ENCODE measurements at regions not wholly inside any gene's neighbourhood (a gene's known extent, or its start where the extent isn't known, plus 50 kb on each side); places are given as distances from the start of the nearest gene placed in this dataset.
A peak's percentile ranks its signal among the peaks of the same experiment; 100 is the strongest.
"Not testable (repeated sequence)": the region's sequence is repeated elsewhere in the genome, so short reads cannot be mapped to it uniquely, and the experiment has no call there.

DNA sequence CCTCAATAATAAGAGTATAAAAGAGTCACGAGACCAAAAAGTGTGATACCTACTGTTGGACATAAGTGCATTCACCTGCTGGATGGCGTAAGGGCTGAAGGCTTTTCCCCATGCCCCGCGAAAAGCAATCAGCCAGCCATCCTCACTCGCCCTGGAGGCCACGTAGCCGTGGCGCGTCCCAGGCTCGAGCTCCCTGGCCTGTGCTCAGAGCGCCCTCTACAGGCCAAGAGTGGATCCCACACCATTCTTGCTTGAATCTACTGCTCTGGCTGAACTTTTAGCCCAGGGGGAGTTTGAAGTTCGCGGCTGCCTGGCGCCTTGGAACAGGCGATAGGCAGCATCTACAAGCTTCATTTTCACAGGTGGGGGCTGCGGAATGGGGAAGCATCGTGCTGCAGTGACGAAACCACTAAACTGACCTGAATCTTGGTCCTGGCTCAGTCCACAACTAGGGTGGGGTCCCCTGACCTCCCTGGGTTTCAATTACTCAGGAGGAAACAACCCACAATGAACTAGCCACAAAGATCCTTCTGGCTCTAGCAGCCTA lies 70.3 kb upstream of the SERBP1 start:
- Histone ChIP-seq H2AFZ (peak overlapping the region; percentile 65), H3K4me2 (ENCODE audit: unreplicated experiment) (no peak overlapping the region), H3K27ac (no peak overlapping the region), H3F3A (ENCODE audit: insufficient read depth) (no peaks in the 10 kb centered on the region), H3K36me3 (ENCODE audit: low read depth) (no peaks in the 10 kb centered on the region), H3K9me3 (ENCODE audit: low read depth) (no peaks in the 10 kb centered on the region), H3K9me2 (ENCODE audit: insufficient read depth) (no peaks in the 10 kb centered on the region), H3K4me3 (no peak overlapping the region), H3K9ac (no peak overlapping the region), H3K4me1 (ENCODE audit: insufficient read depth) (no peaks in the 10 kb centered on the region), H4K20me1 (ENCODE audit: insufficient read depth) (no peaks in the 10 kb centered on the region), H3K79me2 (ENCODE audit: insufficient read depth) (no peaks in the 10 kb centered on the region), H3K27me3 (replicated peaks; ENCODE audit: insufficient read depth) (no peaks in the 10 kb centered on the region; the same call in 1 of the 2 replicates)
- peak; percentile 90 for DNase-seq
- in situ Hi-C loops (cut with MboI) = loop anchor here (5.0 kb wide), 1 partner anchor 148 kb away; no protein-coding TSS in a partner anchor
- TF ChIP-seq EZH2 (IDR thresholded peaks at IDR 0.05; ENCODE audit: insufficient read depth, poor library complexity, severe bottlenecking) = no peak
- no peak for TF ChIP-seq EZH2phosphoT487 (IDR thresholded peaks at IDR 0.05; ENCODE audit: insufficient read depth, low read depth)
- 0 to 1% methylated on average over 18 of the region's 18 CpGs for WGBS, 2 experiments (ENCODE audit: low coverage in 1 of 2, low lambda C conversion rate in 2 of 2, missing lambda C conversion rate in 2 of 2)

- no peaks in the 10 kb centered on the region for H3K4me1 ChIP-seq (ENCODE audit: insufficient read depth)
Measured at GRCh38 chr1:67503974-67504373, 73.8 kb upstream of the SERBP1 start.

GRCh38 chr1:67513392-67514294 lies 83.4 kb upstream of the SERBP1 start:
- not testable (repeated sequence) for H3K4me1 ChIP-seq (ENCODE audit: insufficient read depth)

More at GRCh38 chr1:67503974-67504373, 73.8 kb upstream of the SERBP1 start:
- Histone ChIP-seq H4K20me1 (ENCODE audit: insufficient read depth) (no peaks in the 10 kb centered on the region), H3K36me3 (ENCODE audit: low read depth) (no peaks in the 10 kb centered on the region), H3K79me2 (ENCODE audit: insufficient read depth) (no peaks in the 10 kb centered on the region), H3K9ac (no peak overlapping the region), H2AFZ (no peak overlapping the region), H3K27ac (no peak overlapping the region), H3F3A (ENCODE audit: insufficient read depth) (no peaks in the 10 kb centered on the region), H3K4me3 (no peak overlapping the region), H3K9me3 (ENCODE audit: low read depth) (no peaks in the 10 kb centered on the region), H3K27me3 (replicated peaks; ENCODE audit: insufficient read depth) (no peaks in the 10 kb centered on the region; the same call in 1 of the 2 replicates), H3K4me2 (ENCODE audit: unreplicated experiment) (no peak overlapping the region), H3K9me2 (ENCODE audit: insufficient read depth) (no peaks in the 10 kb centered on the region)
- 17 to 18% methylated on average over 2 of the region's 2 CpGs for WGBS, 2 experiments (ENCODE audit: low coverage in 1 of 2, low lambda C conversion rate in 2 of 2, missing lambda C conversion rate in 2 of 2)
- TF ChIP-seq EZH2phosphoT487 (IDR thresholded peaks at IDR 0.05; ENCODE audit: insufficient read depth, low read depth) (no peak), EZH2 (IDR thresholded peaks at IDR 0.05; ENCODE audit: insufficient read depth, poor library complexity, severe bottlenecking) (no peak)
- in situ Hi-C loops (cut with MboI) = loop anchor here (5.0 kb wide), 1 partner anchor 152 kb away; no protein-coding TSS in a partner anchor
- no peak for DNase-seq

GRCh38 chr1:67514300-67514699 lies 84.1 kb upstream of the SERBP1 start:
- DNase-seq = no peak
- no peak overlapping the region for H2AFZ ChIP-seq
- H3K9me2 ChIP-seq (ENCODE audit: insufficient read depth) = no peaks in the 10 kb centered on the region
- H3K9ac ChIP-seq = no peak overlapping the region
- TF ChIP-seq EZH2 (IDR thresholded peaks at IDR 0.05; ENCODE audit: insufficient read depth, poor library complexity, severe bottlenecking) (no peak), EZH2phosphoT487 (IDR thresholded peaks at IDR 0.05; ENCODE audit: insufficient read depth, low read depth) (no peak)
- no peaks in the 10 kb centered on the region for H4K20me1 ChIP-seq (ENCODE audit: insufficient read depth)
- no peaks in the 10 kb centered on the region for H3K36me3 ChIP-seq (ENCODE audit: low read depth)
- H3K79me2 ChIP-seq (ENCODE audit: insufficient read depth) = no peaks in the 10 kb centered on the region
- H3F3A ChIP-seq (ENCODE audit: insufficient read depth) = no peaks in the 10 kb centered on the region
- in situ Hi-C loops (cut with MboI) = no loop called here
- no peaks in the 10 kb centered on the region; the same call in 1 of the 2 replicates for H3K27me3 ChIP-seq (replicated peaks; ENCODE audit: insufficient read depth)
- no peak overlapping the region for H3K4me3 ChIP-seq
- H3K4me1 ChIP-seq (ENCODE audit: insufficient read depth) = no peaks in the 10 kb centered on the region
- WGBS, 2 experiments (ENCODE audit: low coverage in 1 of 2, low lambda C conversion rate in 2 of 2, missing lambda C conversion rate in 2 of 2) = 10% methylated on average over 4 of the region's 4 CpGs
- no peak overlapping the region for H3K4me2 ChIP-seq (ENCODE audit: unreplicated experiment)
- no peaks in the 10 kb centered on the region for H3K9me3 ChIP-seq (ENCODE audit: low read depth)
- H3K27ac ChIP-seq = no peak overlapping the region

More at GRCh38 chr1:67513392-67514294, 83.4 kb upstream of the SERBP1 start:
- H4K20me1 ChIP-seq (ENCODE audit: insufficient read depth); H3K4me2 ChIP-seq (ENCODE audit: unreplicated experiment); DNase-seq; H3K27ac ChIP-seq; H3K9ac ChIP-seq; H3K36me3 ChIP-seq (ENCODE audit: low read depth); in situ Hi-C loops (cut with MboI); H3K79me2 ChIP-seq (ENCODE audit: insufficient read depth); H3K9me2 ChIP-seq (ENCODE audit: insufficient read depth); H3K27me3 ChIP-seq (replicated peaks; ENCODE audit: insufficient read depth); H3F3A ChIP-seq (ENCODE audit: insufficient read depth); H3K9me3 ChIP-seq (ENCODE audit: low read depth); H3K4me3 ChIP-seq; H2AFZ ChIP-seq: not testable (repeated sequence)
- WGBS, 2 experiments (ENCODE audit: low coverage in 1 of 2, low lambda C conversion rate in 2 of 2, missing lambda C conversion rate in 2 of 2) = 63% methylated on average over 11 of the region's 11 CpGs
